GM18870 (cell line): ENCODE measurements at regions not wholly inside any gene's neighbourhood (a gene's known extent, or its start where the extent isn't known, plus 50 kb on each side); places are given as distances from the start of the nearest gene placed in this dataset.
"Not testable (repeated sequence)": the region's sequence is repeated elsewhere in the genome, so short reads cannot be mapped to it uniquely, and the experiment has no call there.

ENCODE experiments used
- ATAC-seq: cut with Tn5 transposase; IDR thresholded peaks from one replicate; pipeline ENCODE4 v1.9.1; 2021; ENCODE audit warnings: moderate library complexity; ENCODE audit not compliant: unreplicated experiment

DNA sequence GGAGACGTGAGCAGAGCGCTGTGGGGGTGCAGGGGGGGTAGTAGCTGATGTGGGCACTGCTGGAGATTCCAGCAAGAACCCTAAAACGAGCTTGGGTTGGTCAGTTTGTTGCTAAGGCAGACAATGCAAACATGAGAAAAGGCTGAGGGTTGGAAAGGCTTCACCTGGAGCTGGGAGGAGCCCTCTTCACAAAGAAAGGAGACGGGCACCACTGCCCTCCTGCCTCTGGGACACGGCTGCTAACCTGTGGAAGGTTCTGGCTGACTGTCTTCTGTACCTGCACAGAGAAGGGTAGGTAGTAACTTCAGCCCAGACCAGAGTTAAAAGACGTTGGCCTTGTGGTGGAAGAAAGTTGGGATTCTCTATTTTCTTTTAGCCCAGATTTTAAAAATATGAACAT lies 108.7 kb downstream of the SUCLA2 start:
- ATAC-seq, result no peak

DNA sequence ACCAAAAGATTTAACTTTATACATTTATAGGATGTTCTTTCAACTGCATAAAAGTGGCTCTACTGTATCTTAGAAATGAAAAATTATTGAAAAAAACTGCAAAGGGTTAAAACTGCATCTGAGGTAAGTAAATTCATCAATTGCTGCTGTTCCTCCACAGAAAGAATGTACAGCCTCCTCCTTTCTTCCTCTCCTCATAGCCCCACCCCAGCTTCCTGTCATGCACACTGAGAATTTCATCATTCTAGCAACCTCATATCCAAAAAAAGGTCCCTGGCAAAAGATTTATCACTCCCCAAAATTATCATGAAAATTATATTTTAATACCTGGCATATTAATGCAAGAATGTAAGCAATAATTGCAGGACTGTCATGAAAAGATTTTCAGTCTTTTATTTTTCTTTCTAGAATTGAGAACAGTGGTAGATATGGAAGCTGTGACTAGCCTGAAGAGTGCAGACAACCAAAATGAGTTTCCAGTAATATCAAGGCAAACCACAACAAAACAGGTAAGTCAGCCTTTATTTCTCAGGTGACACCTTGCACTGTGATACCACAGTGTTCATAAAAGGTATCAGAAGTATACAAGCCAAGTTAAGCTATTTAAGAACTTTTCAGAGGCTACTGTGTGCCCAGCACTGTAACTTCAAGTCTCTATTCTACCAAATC lies 110.8 kb downstream of the SUCLA2 start:
- ATAC-seq, result no peak

- no peak for ATAC-seq
These were observed 114.8 kb downstream of the SUCLA2 start for GRCh38 chr13:47886314-47886713.

GRCh38 chr13:47875201-47875600 lies 125.9 kb downstream of the SUCLA2 start:
- no peak for ATAC-seq

- not testable (repeated sequence) for ATAC-seq
These were observed 127.1 kb downstream of the SUCLA2 start for GRCh38 chr13:47873987-47874386.

- not testable (repeated sequence) for ATAC-seq
These were observed 127.8 kb downstream of the SUCLA2 start for GRCh38 chr13:47873319-47873718.

DNA sequence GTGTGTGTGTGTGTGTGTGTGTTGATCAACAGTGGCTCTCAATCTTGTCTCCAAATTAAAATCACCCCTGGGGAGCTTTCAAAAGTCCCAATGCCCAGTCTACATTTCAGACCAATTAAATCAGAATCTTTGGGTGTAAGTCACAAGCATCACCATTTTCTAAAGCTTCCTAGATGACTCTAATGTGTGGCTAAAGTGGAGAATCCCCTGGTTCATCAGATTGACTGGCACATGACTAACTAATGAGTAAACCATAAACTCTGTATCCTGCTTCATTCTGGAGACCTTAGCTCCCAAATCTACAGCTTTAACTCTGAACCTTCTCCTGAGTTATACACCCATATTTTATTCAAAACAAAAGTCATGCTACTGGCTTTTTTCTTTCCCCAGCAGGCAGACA lies 131.3 kb downstream of the SUCLA2 start:
- ATAC-seq, result no peak

- ATAC-seq, result no peak
These were observed 135.2 kb downstream of the SUCLA2 start for GRCh38 chr13:47865883-47866282.

DNA sequence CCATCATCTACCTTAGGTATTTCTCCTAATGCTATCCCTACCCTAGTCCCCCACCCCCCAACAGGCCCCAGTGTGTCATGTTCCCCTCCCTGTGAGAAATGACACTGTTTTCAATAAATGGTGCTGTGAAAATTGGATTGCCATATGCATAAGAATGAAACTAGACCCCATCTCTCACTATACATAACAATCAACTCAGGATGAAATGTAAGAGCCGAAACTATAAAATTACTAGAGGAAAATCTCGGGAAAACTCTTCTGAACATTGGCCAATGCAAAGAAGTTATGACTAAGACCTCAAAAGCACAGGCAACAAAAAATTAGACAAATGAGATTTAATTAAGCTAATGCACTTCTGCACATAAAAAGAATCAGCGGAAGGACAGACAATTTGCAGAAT lies 138.2 kb downstream of the SUCLA2 start:
- ATAC-seq, result no peak

DNA sequence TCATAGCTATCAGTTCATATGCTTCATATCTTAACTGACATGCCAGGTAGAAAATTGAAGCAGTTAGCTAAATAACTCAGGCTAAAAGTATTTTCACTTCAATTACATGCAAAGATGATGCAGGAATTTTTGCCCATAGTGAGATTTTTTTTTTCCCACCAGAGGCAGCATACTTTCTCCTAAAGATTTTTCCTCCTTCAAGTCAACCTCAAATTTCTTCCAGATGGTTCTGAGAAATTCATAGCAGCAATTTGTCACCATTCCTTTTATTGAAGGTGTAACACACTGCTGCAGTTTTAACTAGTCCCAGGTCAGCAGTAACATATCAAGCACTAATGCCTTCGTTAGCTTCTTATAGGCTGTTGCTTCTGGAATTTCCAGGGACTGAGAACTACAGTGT lies 141.9 kb downstream of the SUCLA2 start:
- no peak for ATAC-seq

GRCh38 chr13:47858042-47859025 lies 142.7 kb downstream of the SUCLA2 start:
- ATAC-seq, result no peak

- no peak for ATAC-seq
These were observed 147.8 kb downstream of the SUCLA2 start for GRCh38 chr13:47853236-47853635.

GRCh38 chr13:47846886-47847285 lies 154.2 kb downstream of the SUCLA2 start:
- no peak for ATAC-seq

DNA sequence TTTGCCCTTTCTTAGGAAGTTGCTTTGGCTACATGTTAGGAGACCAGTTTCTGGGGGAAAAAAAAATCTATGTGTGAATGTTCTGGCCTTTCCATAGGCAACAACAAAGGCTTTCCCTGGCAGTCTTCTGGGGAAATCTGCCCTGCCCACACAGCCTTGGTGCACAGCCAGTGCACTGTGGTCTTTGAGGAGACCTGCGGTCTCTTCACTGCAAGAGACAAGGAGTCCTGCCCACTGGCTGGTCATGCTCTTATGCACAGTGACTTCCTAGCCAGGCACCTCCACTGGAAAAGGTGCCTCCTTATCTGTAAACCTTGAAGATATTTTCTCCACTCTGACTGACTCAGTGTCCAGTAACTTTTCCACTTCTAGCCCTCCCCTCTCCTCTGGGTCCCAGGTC lies 155.1 kb downstream of the SUCLA2 start:
- ATAC-seq, result no peak

DNA sequence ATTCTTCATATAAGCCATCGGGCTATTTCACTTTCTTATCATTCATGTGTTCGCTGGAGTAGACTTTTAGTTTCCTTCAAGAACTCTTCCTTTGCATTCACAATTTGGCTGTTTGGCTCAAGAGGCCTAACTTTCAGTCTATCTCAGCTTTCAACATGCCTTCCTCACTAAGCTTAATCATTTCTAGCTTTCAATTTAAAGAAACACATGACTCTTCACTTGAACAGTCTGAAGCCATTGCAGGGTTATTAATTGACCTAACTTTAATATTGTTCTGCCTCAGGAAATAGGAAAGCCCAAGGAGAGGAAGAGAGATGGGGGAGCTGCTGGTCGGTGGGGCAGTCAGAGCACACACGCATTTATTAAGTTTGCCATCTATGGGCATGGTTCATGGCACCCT lies 158.1 kb downstream of the SUCLA2 start:
- peak; percentile 82 for ATAC-seq

DNA sequence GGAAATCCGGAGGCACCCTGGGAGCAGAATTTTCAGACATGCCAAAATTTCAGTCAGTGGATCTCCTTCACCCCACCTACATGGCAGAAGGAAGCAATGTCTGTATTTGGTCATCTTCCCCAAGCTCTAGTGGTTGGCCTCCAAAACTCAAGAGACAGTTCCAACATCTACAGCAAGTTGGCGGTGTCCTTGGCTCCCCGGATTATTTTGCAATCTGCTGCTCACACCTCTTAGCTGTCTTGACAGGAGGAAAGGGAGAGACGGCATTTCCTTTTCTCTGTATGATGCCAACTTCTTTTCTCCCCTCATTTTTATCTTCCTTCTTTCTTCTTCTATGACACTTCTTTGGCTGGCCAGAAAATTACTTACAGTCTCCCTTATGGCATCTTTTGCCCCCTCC lies 159.9 kb downstream of the SUCLA2 start:
- ATAC-seq, result no peak

DNA sequence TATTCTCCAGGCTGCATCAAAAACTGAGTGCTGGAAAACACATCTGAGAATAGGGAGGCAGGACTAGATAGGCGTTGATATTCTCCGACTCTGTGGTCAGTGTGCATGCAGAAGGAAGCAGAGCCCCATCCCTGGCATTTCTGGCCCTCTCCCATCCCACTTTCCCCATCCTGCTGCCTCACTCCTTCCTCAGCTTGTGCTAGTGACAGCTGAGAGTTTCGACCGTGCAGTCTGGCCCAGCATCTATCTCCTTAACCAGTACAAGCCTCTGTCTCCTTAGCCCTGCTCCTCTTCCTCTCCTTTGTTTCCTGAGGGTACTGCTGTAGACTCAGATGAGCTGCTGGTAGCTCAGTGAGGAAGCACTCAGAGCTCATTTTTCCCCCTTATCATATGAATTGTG lies 163.2 kb downstream of the SUCLA2 start:
- no peak for ATAC-seq

GRCh38 chr13:47837104-47837880 lies 163.8 kb downstream of the SUCLA2 start:
- ATAC-seq, result no peak

DNA sequence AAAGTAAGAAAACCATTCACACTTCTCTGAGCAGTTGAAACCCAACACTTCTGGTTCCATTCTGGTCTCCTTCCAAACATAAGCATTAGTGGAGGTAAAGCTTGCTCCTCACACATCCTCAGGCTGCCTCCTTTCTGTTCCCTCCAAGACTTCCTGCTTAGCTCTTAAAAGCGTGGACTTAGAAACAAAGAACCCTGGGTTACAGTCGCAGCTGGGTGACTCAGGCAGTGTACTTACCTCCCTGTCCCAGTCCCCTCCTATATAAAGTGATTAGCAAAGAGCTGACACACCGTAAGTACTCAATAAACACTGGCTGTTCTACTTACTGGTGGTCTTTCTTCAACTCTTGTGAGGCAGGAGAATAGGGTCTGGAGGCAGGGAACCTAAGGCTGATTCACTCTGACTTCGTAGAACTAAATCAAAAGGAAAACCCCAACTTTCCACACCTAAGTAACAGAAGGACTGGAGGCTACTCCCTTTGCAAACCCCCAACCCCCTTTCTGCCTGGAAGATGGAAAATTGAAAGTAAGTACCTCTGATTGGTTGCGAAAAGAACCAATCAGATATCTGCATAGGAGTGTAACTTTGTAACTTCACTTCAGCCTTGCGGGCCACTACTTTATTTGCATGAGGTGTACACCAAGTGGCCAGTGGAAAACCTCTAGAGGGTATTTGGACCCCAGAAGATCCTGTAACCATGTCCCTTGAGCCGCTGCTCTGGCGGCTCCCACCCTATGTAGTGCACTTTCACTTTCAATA lies 165.4 kb downstream of the SUCLA2 start:
- no peak for ATAC-seq

GRCh38 chr13:47832458-47832972 lies 168.6 kb downstream of the SUCLA2 start:
- ATAC-seq, result no peak
